IMR-90 (cell line): ENCODE measurements at regions not wholly inside any gene's neighbourhood (a gene's known extent, or its start where the extent isn't known, plus 50 kb on each side); places are given as distances from the start of the nearest gene placed in this dataset.

ENCODE experiments used
- CTCF ChIP-seq: conservative IDR thresholded peaks from 2 replicates; pipeline ENCODE4 v1.5.1; 2012; ENCODE audit warnings: mild to moderate bottlenecking, low read depth, low read length, improper control_type of control experiment
- POLR2A ChIP-seq: IDR thresholded peaks from 2 replicates; pipeline ENCODE4 v1.6.1; 2012; ENCODE audit warnings: mild to moderate bottlenecking, low read depth, low read length
- RAD21 ChIP-seq: IDR thresholded peaks from 2 replicates; pipeline ENCODE4 v1.6.1; 2012; ENCODE audit warnings: low read length, improper control_type of control experiment

- TF ChIP-seq RAD21 (no peak), CTCF (no peak), POLR2A (no peak)
Measured at GRCh38 chr18:40995529-40995928, 959.5 kb upstream of the PIK3C3 start.
